Heart right ventricle (tissue), 16 donors: ENCODE measurements at regions not wholly inside any gene's neighbourhood (a gene's known extent, or its start where the extent isn't known, plus 50 kb on each side); places are given as distances from the start of the nearest gene placed in this dataset.

Experiments
- ATAC-seq, 8 donors: fragments of 200-7000 bp; cut with Tn5 transposase; one replicate each; pipeline ENCODE4 v1.9.1; 2020; ENCODE audit warnings: mild to moderate bottlenecking in 8 of 8, moderate library complexity in 8 of 8, moderate number of reproducible peaks in 1 of 8
- DNase-seq, 2 donors: peaks; one replicate each; pipeline ENCODE4 v3.0.0-alpha.2; 2020
- H3K27ac ChIP-seq, 10 donors: fragments of 200-600 bp; sonication (generic) in 2 of 10; one replicate each; pipeline versions ENCODE4 v1.5.0 to v1.8.0; 2020 to 2022; ENCODE audit warnings: mild to moderate bottlenecking in 3 of 10
- H3K27me3 ChIP-seq, 7 donors: fragments of 200-600 bp; one replicate each; pipeline ENCODE4 v1.8.0; 2021 to 2022; ENCODE audit warnings: mild to moderate bottlenecking in 2 of 7
- H3K36me3 ChIP-seq, 9 donors: fragments of 200-600 bp; sonication (generic) in 1 of 9; one replicate each; pipeline versions ENCODE4 v1.5.0 to v1.8.0; 2020 to 2022; ENCODE audit warnings: mild to moderate bottlenecking in 2 of 9
- H3K4me1 ChIP-seq, 9 donors: fragments of 200-600 bp; sonication (generic) in 1 of 9; one replicate each; pipeline versions ENCODE4 v1.5.0 to v1.8.0; 2020 to 2022; ENCODE audit warnings: mild to moderate bottlenecking in 4 of 9
- H3K4me3 ChIP-seq, 10 donors: fragments of 200-600 bp; sonication (generic) in 2 of 10; one replicate each; pipeline versions ENCODE4 v1.5.0 to v1.8.0; 2020 to 2022; ENCODE audit warnings: mild to moderate bottlenecking in 7 of 10, moderate library complexity in 2 of 10
- H3K9me3 ChIP-seq, 11 donors: fragments of 200-600 bp in 10 of 11; sonication (generic) in 2 of 11; one replicate each; pipeline versions ENCODE4 v1.5.0 to v1.8.0; 2013 to 2022; ENCODE audit warnings: mild to moderate bottlenecking in 2 of 11, control low read depth in 1 of 11, moderate library complexity in 1 of 11
- WGBS, 2 donors: extraction: QIAGEN DNeasy Blood & Tissue Kit; methylation state at CpG; one replicate each; pipeline ENCODE4 v1.1.7; 2013; ENCODE audit warnings: inconsistent platforms in 1 of 2; 5-methylcytosine and 5-hydroxymethylcytosine counted together
- intact Hi-C, 10 donors: fragments of 100-400 bp; cut with DNase I; formaldehyde crosslinking; loops; one replicate each; pipeline versions ENCODE4 v1.11.1 to v1.14.2; 2022
- TF ChIP-seq, protein P1 (sequence below), 9 donors: fragments of 200-600 bp; sonication (generic) in 2 of 9; IDR thresholded peaks; one replicate each; pipeline versions ENCODE4 v1.5.0 to v1.8.0; 2021 to 2022; ENCODE audit warnings: antibody characterized with exemption in 9 of 9, mild to moderate bottlenecking in 5 of 9, moderate library complexity in 1 of 9
- donor health status: Arrhythmogenic right ventricular cardiomyopathy.
- donor health status: ischemic (EF 13 %, LVEDD 7.1; RV severe dilation, severe dysfunction).
- donor health status: healthy with polysubstance abuse.
- donor health status: DM: no; HTN: yes; CAD: no.
- donor health status: DM: no; HTN: no; CAD: no.
- donor health status: ischemic (EF 25% LVEDD 6.9; RV normal size, moderate dysfunction).
- donor health status: ischemic (EF 25% LVEDD 5.7; RV mildly dilated, moderate dysfunction).
- donor health status: healthy.
- donor health status: DM: yes; HTN: yes; CAD: no.
- donor health status: Ischemic cardiomyopathy.
- donor health status: ischemic (EF 35%, LVEDD 5.7; RV mildly dilated, moderate dysfunction).
- donor health status: nonischemic (EF 11% LVEDD 7.7; RV severe dilation, severe dysfunction).
- donor health status: DM: yes; HTN: yes; CAD: no.
- donor health status: PGD.
- donor health status: ischemic (EF 29% LVEDD 5.4; RV normal size, mild dysfunction).
- donor health status: nonischemic (EF 23%, LVEDD 6.1; RV moderate dilation, normal function).

DNA sequence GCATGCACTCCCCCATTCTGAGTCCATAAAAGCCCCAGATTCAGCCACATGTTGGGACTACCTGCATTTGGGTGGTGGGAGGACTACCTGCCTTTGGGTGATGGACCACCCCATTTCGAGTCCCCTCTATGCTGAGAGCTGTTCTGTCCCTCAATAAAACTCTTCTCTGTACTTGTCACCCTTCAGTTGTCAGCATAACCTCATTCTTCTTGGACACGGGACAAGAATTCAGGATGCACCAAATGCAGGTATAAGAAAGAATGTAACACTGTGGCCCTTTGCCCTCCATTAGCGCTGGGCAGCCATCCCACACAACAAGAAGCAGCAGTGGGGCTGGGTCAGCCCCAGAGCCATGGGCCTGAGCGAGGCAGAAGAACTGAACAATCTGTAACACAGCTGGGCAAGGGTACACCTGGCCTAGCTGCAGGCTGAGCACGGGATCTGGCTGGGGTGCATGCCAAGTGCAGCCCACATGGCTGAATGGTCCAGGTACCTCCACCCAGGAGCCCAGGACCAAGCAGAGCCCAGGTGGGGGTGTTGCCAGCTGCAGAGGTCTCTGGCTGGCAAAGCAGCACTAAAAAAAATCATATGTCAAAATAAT is 1344.3 kb upstream of the LRRTM3 start:
- intact Hi-C loops: no loop called here
- Histone ChIP-seq H3K36me3 (peaks cover 0 to 29% (median 4%) of the 10 kb centered on the region in 9 donors), H3K4me1 (no peaks in the 10 kb centered on the region), H3K4me3 (no peak overlapping the region), H3K27ac (no peak overlapping the region), H3K27me3 (no peaks in the 10 kb centered on the region), H3K9me3 (peaks cover 0 to 45% (median 22%) of the 10 kb centered on the region in 11 donors)
- whole genome bisulfite sequencing, 2 donors: 94 to 96% methylated on average over 5 of the region's 5 CpGs
- ATAC-seq (no peak), DNase-seq (no peak)
- TF ChIP-seq, protein P1, sequence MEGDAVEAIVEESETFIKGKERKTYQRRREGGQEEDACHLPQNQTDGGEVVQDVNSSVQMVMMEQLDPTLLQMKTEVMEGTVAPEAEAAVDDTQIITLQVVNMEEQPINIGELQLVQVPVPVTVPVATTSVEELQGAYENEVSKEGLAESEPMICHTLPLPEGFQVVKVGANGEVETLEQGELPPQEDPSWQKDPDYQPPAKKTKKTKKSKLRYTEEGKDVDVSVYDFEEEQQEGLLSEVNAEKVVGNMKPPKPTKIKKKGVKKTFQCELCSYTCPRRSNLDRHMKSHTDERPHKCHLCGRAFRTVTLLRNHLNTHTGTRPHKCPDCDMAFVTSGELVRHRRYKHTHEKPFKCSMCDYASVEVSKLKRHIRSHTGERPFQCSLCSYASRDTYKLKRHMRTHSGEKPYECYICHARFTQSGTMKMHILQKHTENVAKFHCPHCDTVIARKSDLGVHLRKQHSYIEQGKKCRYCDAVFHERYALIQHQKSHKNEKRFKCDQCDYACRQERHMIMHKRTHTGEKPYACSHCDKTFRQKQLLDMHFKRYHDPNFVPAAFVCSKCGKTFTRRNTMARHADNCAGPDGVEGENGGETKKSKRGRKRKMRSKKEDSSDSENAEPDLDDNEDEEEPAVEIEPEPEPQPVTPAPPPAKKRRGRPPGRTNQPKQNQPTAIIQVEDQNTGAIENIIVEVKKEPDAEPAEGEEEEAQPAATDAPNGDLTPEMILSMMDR (IDR thresholded peaks at IDR 0.05): no peak

DNA sequence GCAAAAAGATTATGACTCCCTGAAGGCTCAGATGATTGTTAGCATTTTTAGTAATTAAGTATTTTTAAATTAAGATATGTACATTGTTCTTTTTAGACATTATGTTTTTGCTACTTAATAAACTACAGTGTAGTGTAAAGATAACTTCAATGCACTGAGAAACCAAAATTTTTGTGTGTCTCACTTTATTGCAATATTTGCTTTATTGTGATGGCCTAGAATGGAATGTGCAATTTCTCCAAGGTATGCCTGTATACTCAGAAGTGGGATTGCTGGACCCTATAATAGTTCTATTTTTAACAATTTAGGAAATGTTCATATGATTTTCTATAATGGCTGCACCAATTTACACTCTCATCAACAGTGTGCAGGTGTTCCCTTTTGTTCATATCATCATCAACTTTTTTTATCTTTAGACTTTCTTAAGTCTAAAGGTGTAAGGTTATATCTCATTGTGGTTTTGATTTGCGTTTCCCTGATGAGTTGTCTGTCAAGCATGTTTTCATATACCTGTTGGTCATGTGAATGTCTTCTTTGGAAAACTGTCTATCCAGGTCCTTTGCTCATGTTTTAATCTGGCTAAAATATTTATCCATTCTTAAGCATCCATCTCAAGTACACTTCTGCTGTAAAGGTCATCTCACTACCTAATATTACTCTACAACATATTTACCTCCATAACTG is 1323.5 kb upstream of the LRRTM3 start:
- no peaks in the 10 kb centered on the region for H3K4me1 ChIP-seq
- 93 to 100% methylated on average over 1 of the region's 1 CpG for WGBS, 2 donors
- intact Hi-C loops: no loop called here
- no peak overlapping the region for H3K4me3 ChIP-seq
- H3K9me3 ChIP-seq: peaks cover 0 to 28% (median 8%) of the 10 kb centered on the region in 11 donors
- H3K27ac ChIP-seq: no peak overlapping the region
- no peaks in the 10 kb centered on the region for H3K27me3 ChIP-seq
- H3K36me3 ChIP-seq: peaks cover 0 to 7% (median 0%) of the 10 kb centered on the region in 9 donors
- ATAC-seq (no peak), DNase-seq (no peak)
- TF ChIP-seq, protein P1 (IDR thresholded peaks at IDR 0.05): no peak

DNA sequence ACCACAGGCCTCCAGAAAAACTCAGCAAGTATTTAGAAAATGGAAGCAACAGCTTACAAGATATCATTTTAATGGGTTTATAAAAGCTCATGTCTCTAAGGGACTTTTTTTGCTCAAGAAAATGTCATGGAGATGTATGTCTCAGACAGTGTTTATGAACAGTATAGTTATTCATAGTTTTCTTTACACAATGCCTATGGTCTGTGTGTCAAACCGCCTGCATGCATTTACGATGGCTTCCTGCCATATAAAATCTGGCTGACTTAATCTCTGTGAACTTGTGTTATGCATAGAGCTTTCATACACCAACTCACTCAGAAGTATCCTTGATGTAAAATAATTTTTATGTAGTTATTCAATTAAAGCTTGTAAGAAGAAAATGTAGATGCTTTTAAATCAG is 1314.2 kb upstream of the LRRTM3 start:
- no peak overlapping the region for H3K4me3 ChIP-seq
- peaks cover 0 to 32% (median 11%) of the 10 kb centered on the region in 11 donors for H3K9me3 ChIP-seq
- TF ChIP-seq, protein P1 (IDR thresholded peaks at IDR 0.05): no peak
- WGBS, 2 donors: 64 to 66% methylated on average over 2 of the region's 2 CpGs
- H3K27me3 ChIP-seq: no peaks in the 10 kb centered on the region
- intact Hi-C loops: no loop called here
- H3K4me1 ChIP-seq: no peaks in the 10 kb centered on the region
- peaks cover 0 to 28% (median 0%) of the 10 kb centered on the region in 9 donors for H3K36me3 ChIP-seq
- DNase-seq (no peak), ATAC-seq (no peak)
- H3K27ac ChIP-seq: no peak overlapping the region

DNA sequence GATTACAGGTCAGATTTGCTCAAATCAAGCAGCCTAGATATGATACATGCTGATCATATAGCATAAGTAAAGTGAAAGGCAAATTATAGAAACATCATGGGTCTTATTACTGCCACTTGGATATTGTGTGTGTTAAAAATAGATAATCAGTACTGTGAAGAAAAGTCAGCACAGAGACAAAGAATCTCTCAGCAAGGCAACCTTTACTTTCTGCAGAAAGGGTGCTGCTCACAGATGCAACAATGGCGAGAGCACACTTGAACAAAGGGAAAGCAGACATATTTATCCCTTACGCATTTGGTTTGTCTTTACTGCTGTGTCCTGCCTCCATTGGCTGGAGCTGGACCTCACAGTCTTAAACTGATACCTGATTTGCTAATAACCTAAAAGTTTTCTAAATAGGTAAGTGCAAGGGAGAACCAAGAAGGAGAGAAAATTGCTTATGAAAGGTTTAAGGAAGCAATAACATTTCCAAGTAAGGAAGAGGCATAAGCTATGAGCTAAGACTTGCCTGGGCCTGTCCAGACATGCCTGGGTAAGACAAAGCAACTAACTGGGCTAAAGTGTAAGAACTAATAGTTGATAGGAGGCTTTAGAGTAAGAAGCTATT is 1310.8 kb upstream of the LRRTM3 start:
- DNase-seq (no peak), ATAC-seq (no peak)
- intact Hi-C loops: no loop called here
- peaks cover 0 to 30% (median 0%) of the 10 kb centered on the region in 9 donors for H3K36me3 ChIP-seq
- no peaks in the 10 kb centered on the region for H3K27me3 ChIP-seq
- peaks cover 0 to 37% (median 11%) of the 10 kb centered on the region in 11 donors for H3K9me3 ChIP-seq
- no peak overlapping the region for H3K4me3 ChIP-seq
- no peaks in the 10 kb centered on the region for H3K4me1 ChIP-seq
- TF ChIP-seq, protein P1 (IDR thresholded peaks at IDR 0.05): no peak
- no peak overlapping the region for H3K27ac ChIP-seq
- WGBS, 2 donors: 94 to 99% methylated on average over 2 of the region's 2 CpGs
